Mammary epithelial cell (primary cell): ENCODE measurements at regions not wholly inside any gene's neighbourhood (a gene's known extent, or its start where the extent isn't known, plus 50 kb on each side); places are given as distances from the start of the nearest gene placed in this dataset.

ENCODE experiments used
- EZH2 ChIP-seq: IDR thresholded peaks from 2 replicates; pipeline ENCODE4 v1.6.1; 2012; ENCODE audit warnings: low read length, inconsistent platforms, borderline replicate concordance
- TF ChIP-seq, protein P1 (sequence below), 2 donors: IDR thresholded peaks in 1 of 2; conservative IDR thresholded peaks in 1 of 2; 2 replicates each; pipeline ENCODE4 v1.5.1; 2011 to 2012; ENCODE audit warnings: inconsistent platforms in 2 of 2, low read length in 2 of 2, mild to moderate bottlenecking in 2 of 2, control low read depth in 1 of 2, low read depth in 1 of 2; ENCODE audit not compliant: insufficient read depth in 1 of 2; ENCODE audit errors: extremely low read depth in 1 of 2

- TF ChIP-seq, protein P1, sequence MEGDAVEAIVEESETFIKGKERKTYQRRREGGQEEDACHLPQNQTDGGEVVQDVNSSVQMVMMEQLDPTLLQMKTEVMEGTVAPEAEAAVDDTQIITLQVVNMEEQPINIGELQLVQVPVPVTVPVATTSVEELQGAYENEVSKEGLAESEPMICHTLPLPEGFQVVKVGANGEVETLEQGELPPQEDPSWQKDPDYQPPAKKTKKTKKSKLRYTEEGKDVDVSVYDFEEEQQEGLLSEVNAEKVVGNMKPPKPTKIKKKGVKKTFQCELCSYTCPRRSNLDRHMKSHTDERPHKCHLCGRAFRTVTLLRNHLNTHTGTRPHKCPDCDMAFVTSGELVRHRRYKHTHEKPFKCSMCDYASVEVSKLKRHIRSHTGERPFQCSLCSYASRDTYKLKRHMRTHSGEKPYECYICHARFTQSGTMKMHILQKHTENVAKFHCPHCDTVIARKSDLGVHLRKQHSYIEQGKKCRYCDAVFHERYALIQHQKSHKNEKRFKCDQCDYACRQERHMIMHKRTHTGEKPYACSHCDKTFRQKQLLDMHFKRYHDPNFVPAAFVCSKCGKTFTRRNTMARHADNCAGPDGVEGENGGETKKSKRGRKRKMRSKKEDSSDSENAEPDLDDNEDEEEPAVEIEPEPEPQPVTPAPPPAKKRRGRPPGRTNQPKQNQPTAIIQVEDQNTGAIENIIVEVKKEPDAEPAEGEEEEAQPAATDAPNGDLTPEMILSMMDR (conservative IDR thresholded peaks at IDR 0.05 in 1 of 2, IDR thresholded peaks at IDR 0.05 in 1 of 2; ENCODE audit: extremely low read depth in 1 of 2, insufficient read depth in 1 of 2, low read depth in 1 of 2, low read length in 2 of 2) = peak in 1 of 2 donors; percentile 22
- TF ChIP-seq EZH2 = no peak
Measured at GRCh38 chr2:195092341-195092740, 564.7 kb upstream of the SLC39A10 start.
